ENCODE measurements at regions not wholly inside any gene's neighbourhood (a gene's known extent, or its start where the extent isn't known, plus 50 kb on each side); places are given as distances from the start of the nearest gene placed in this dataset.

DNA sequence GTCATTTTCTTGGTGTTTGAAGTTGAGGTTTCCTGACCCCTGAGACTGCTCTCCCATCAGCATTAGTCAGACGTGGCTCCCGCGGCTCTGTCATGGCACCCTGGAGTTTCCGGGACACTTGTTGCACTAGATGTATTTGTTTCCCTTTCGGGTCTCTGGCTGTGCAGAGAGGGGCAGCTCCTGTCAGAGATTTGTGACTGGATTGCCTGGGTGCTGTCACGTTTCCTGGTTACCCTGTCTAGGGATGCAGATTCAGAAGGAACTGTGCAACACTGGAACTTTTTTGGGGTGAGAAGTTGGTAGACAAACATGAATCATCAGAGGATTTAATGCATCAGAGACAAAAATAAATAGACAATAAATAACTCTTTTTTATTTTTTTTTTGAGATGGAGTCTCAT is 431.8 kb upstream of the MAN1A1 start:
- no peak overlapping the region for H2AK9ac ChIP-seq (replicated peaks; ENCODE audit: low read depth, low read length, poor library complexity)
- no peaks in the 10 kb centered on the region for H3K4me1 ChIP-seq (ENCODE audit: control insufficient read depth, insufficient read depth, low read length)
- no peak overlapping the region for H2BK120ac ChIP-seq (ENCODE audit: low read depth, low read length)
- no peak overlapping the region for H4K91ac ChIP-seq (ENCODE audit: insufficient read depth, low read depth, low read length)
- no peak overlapping the region for H4K5ac ChIP-seq (ENCODE audit: low read depth, low read length)
- no peak overlapping the region for H4K8ac ChIP-seq (ENCODE audit: low read depth in 2 of 2, low read length in 2 of 2)
- no peaks in the 10 kb centered on the region for H3K9me3 ChIP-seq (ENCODE audit: control insufficient read depth, insufficient read depth, low read length)
- ChIA-PET POLR2A (ENCODE audit: unreplicated experiment) (no interaction called here), CTCF (no interaction called here)
- H3K36me3 ChIP-seq (ENCODE audit: control insufficient read depth, insufficient read depth, low read length), result no peaks in the 10 kb centered on the region
- no peak overlapping the region for H3K56ac ChIP-seq (ENCODE audit: extremely low read depth, insufficient read depth, low read length)
- no peak overlapping the region for H3K9ac ChIP-seq (ENCODE audit: low read depth, low read length)
- BruUV-seq (replicated peaks), result no TSS peak
- dilution Hi-C loops (cut with HindIII; ENCODE audit: low sequenced_read_pairs, unreplicated experiment) (no loop called here), in situ Hi-C loops (cut with MboI; ENCODE audit: low sequenced_read_pairs) (no loop called here), intact Hi-C loops (cut with micrococcal nuclease) (no loop called here)
- TF ChIP-seq POLR2A (IDR thresholded peaks at IDR 0.05; ENCODE audit: low read depth, low read length) (no peak), BHLHE40 (IDR thresholded peaks at IDR 0.05; ENCODE audit: low read depth, low read length) (no peak), MXI1 (IDR thresholded peaks at IDR 0.05; ENCODE audit: borderline replicate concordance, low read depth, low read length) (no peak), FOS (IDR thresholded peaks at IDR 0.05; ENCODE audit: low read depth, low read length) (no peak), CEBPB (IDR thresholded peaks at IDR 0.05; ENCODE audit: low read depth, low read length) (no peak), ELK1 (IDR thresholded peaks at IDR 0.05; ENCODE audit: borderline replicate concordance, low read depth, low read length) (no peak), MAZ (IDR thresholded peaks at IDR 0.05; ENCODE audit: borderline replicate concordance, low read depth, low read length) (no peak), CHD1 (IDR thresholded peaks at IDR 0.05; ENCODE audit: low read depth, low read length) (no peak), RCOR1 (IDR thresholded peaks at IDR 0.05; ENCODE audit: insufficient replicate concordance, low read length) (no peak), MAFK (IDR thresholded peaks at IDR 0.05; ENCODE audit: low read depth, low read length) (no peak), NFE2L2 (IDR thresholded peaks at IDR 0.05; ENCODE audit: low read depth, low read length) (no peak)
- TF ChIP-seq, protein P1, sequence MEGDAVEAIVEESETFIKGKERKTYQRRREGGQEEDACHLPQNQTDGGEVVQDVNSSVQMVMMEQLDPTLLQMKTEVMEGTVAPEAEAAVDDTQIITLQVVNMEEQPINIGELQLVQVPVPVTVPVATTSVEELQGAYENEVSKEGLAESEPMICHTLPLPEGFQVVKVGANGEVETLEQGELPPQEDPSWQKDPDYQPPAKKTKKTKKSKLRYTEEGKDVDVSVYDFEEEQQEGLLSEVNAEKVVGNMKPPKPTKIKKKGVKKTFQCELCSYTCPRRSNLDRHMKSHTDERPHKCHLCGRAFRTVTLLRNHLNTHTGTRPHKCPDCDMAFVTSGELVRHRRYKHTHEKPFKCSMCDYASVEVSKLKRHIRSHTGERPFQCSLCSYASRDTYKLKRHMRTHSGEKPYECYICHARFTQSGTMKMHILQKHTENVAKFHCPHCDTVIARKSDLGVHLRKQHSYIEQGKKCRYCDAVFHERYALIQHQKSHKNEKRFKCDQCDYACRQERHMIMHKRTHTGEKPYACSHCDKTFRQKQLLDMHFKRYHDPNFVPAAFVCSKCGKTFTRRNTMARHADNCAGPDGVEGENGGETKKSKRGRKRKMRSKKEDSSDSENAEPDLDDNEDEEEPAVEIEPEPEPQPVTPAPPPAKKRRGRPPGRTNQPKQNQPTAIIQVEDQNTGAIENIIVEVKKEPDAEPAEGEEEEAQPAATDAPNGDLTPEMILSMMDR (conservative IDR thresholded peaks at IDR 0.05; ENCODE audit: low read depth, low read length), result no peak
- H3K9me1 ChIP-seq (ENCODE audit: insufficient read depth, low read length), result no peaks in the 10 kb centered on the region
- ATAC-seq (ENCODE audit: low read depth), result no peak
- no peak overlapping the region for H2BK5ac ChIP-seq (ENCODE audit: low read depth, low read length, poor library complexity, severe bottlenecking)
- no peak overlapping the region for H3K18ac ChIP-seq (ENCODE audit: low read depth, low read length)
- H2BK20ac ChIP-seq (ENCODE audit: low read depth, low read length), result no peak overlapping the region
- H2BK15ac ChIP-seq (ENCODE audit: low read depth, low read length), result no peak overlapping the region
- no peaks in the 10 kb centered on the region for H4K20me1 ChIP-seq (ENCODE audit: insufficient read depth, low read length)
- H2AFZ ChIP-seq (replicated peaks; ENCODE audit: low read length, poor library complexity), result no peak overlapping the region
- no peak overlapping the region for H3K27ac ChIP-seq (ENCODE audit: insufficient read depth, low read length)
- no peaks in the 10 kb centered on the region for H3K27me3 ChIP-seq (ENCODE audit: control insufficient read depth, insufficient read depth, low read length)
- H3K14ac ChIP-seq (replicated peaks; ENCODE audit: low read depth, low read length), result no peak overlapping the region
- no peak overlapping the region for H3K4ac ChIP-seq (ENCODE audit: low read depth, low read length)
- no peak overlapping the region for H3K4me2 ChIP-seq (ENCODE audit: low read depth, low read length)
- WGBS, 2 experiments (ENCODE audit: extremely low coverage in 2 of 2, insufficient read length in 1 of 2), result 50% methylated on average over 2 of the region's 6 CpGs; no CpG with 5 or more reads in 1 of the 2 experiments
- DNase-seq, result no peak
- H3K4me3 ChIP-seq (ENCODE audit: insufficient read depth, low read depth, low read length), result no peak overlapping the region
- no peak overlapping the region for H3K23ac ChIP-seq (ENCODE audit: low read depth, low read length)
- H3K79me1 ChIP-seq (ENCODE audit: low read depth in 1 of 2, low read length in 2 of 2), result no peaks in the 10 kb centered on the region
- no peak overlapping the region for H2AK5ac ChIP-seq (ENCODE audit: low read depth, low read length)

Data from IMR-90 (cell line).